ENCODE measurements at regions not wholly inside any gene's neighbourhood (a gene's known extent, or its start where the extent isn't known, plus 50 kb on each side); places are given as distances from the start of the nearest gene placed in this dataset.

- H3K4me3 ChIP-seq (ENCODE audit: low read length), result no peak overlapping the region
- H3K27ac ChIP-seq (ENCODE audit: low read length), result no peak overlapping the region
- no peaks in the 10 kb centered on the region for H3K9me2 ChIP-seq (replicated peaks; ENCODE audit: insufficient read depth, low read length)
- H3F3A ChIP-seq (ENCODE audit: insufficient read depth, low read length), result no peaks in the 10 kb centered on the region
- no peaks in the 10 kb centered on the region for H3K36me3 ChIP-seq (replicated peaks; ENCODE audit: insufficient read depth, low read length)
- DNase-seq, result no peak
- no peak overlapping the region for H2AFZ ChIP-seq (ENCODE audit: low read length)
- TF ChIP-seq EZH2 (optimal IDR thresholded peaks at IDR 0.05; ENCODE audit: low read depth, low read length) (no peak), CTCF (IDR thresholded peaks at IDR 0.05; ENCODE audit: low read length) (no peak), EZH2phosphoT487 (IDR thresholded peaks at IDR 0.05; ENCODE audit: low read length) (no peak)
- H3K4me2 ChIP-seq (ENCODE audit: low read depth, low read length), result no peak overlapping the region
- no peak overlapping the region for H3K9ac ChIP-seq (ENCODE audit: low read length)
- no peaks in the 10 kb centered on the region for H3K4me1 ChIP-seq (ENCODE audit: low read length)
- no peaks in the 10 kb centered on the region for H4K20me1 ChIP-seq (ENCODE audit: insufficient read depth, low read length)
- no peaks in the 10 kb centered on the region for H3K79me2 ChIP-seq (ENCODE audit: low read length)
- no peaks in the 10 kb centered on the region for H3K9me3 ChIP-seq (replicated peaks; ENCODE audit: insufficient read depth, low read length)
- H3K27me3 ChIP-seq (replicated peaks; ENCODE audit: insufficient read depth, low read length), result no peaks in the 10 kb centered on the region
Measured at GRCh38 chr17:14482715-14483114, 181.8 kb downstream of the HS3ST3B1 start.

- Histone ChIP-seq H3K4me2 (ENCODE audit: low read depth, low read length) (no peak overlapping the region), H2AFZ (ENCODE audit: low read length) (no peak overlapping the region), H3K9me3 (replicated peaks; ENCODE audit: insufficient read depth, low read length) (no peaks in the 10 kb centered on the region), H3K36me3 (replicated peaks; ENCODE audit: insufficient read depth, low read length) (no peaks in the 10 kb centered on the region), H3K9me2 (replicated peaks; ENCODE audit: insufficient read depth, low read length) (no peaks in the 10 kb centered on the region), H3K4me1 (ENCODE audit: low read length) (no peaks in the 10 kb centered on the region), H3K4me3 (ENCODE audit: low read length) (no peak overlapping the region), H3K27me3 (replicated peaks; ENCODE audit: insufficient read depth, low read length) (no peaks in the 10 kb centered on the region), H3K27ac (ENCODE audit: low read length) (no peak overlapping the region), H3F3A (ENCODE audit: insufficient read depth, low read length) (no peaks in the 10 kb centered on the region), H3K79me2 (ENCODE audit: low read length) (no peaks in the 10 kb centered on the region), H4K20me1 (ENCODE audit: insufficient read depth, low read length) (no peaks in the 10 kb centered on the region), H3K9ac (ENCODE audit: low read length) (no peak overlapping the region)
- DNase-seq, result no peak
- TF ChIP-seq EZH2phosphoT487 (IDR thresholded peaks at IDR 0.05; ENCODE audit: low read length) (no peak), EZH2 (optimal IDR thresholded peaks at IDR 0.05; ENCODE audit: low read depth, low read length) (no peak), CTCF (IDR thresholded peaks at IDR 0.05; ENCODE audit: low read length) (no peak)
Measured at GRCh38 chr17:14481664-14482063, 180.8 kb downstream of the HS3ST3B1 start.

GRCh38 chr17:14474591-14474990 lies 173.7 kb downstream of the HS3ST3B1 start:
- no peak overlapping the region for H3K4me3 ChIP-seq (ENCODE audit: low read length)
- H3K4me1 ChIP-seq (ENCODE audit: low read length), result no peaks in the 10 kb centered on the region
- H3K27ac ChIP-seq (ENCODE audit: low read length), result no peak overlapping the region
- no peaks in the 10 kb centered on the region for H3F3A ChIP-seq (ENCODE audit: insufficient read depth, low read length)
- no peaks in the 10 kb centered on the region for H3K79me2 ChIP-seq (ENCODE audit: low read length)
- H3K27me3 ChIP-seq (replicated peaks; ENCODE audit: insufficient read depth, low read length), result no peaks in the 10 kb centered on the region
- H3K9me2 ChIP-seq (replicated peaks; ENCODE audit: insufficient read depth, low read length), result no peaks in the 10 kb centered on the region
- no peaks in the 10 kb centered on the region for H3K36me3 ChIP-seq (replicated peaks; ENCODE audit: insufficient read depth, low read length)
- no peak overlapping the region for H2AFZ ChIP-seq (ENCODE audit: low read length)
- H4K20me1 ChIP-seq (ENCODE audit: insufficient read depth, low read length), result no peaks in the 10 kb centered on the region
- TF ChIP-seq EZH2 (optimal IDR thresholded peaks at IDR 0.05; ENCODE audit: low read depth, low read length) (no peak), EZH2phosphoT487 (IDR thresholded peaks at IDR 0.05; ENCODE audit: low read length) (no peak), CTCF (IDR thresholded peaks at IDR 0.05; ENCODE audit: low read length) (no peak)
- no peaks in the 10 kb centered on the region for H3K9me3 ChIP-seq (replicated peaks; ENCODE audit: insufficient read depth, low read length)
- no peak overlapping the region for H3K9ac ChIP-seq (ENCODE audit: low read length)
- no peak overlapping the region for H3K4me2 ChIP-seq (ENCODE audit: low read depth, low read length)
- no peak for DNase-seq
